Lower leg skin (tissue), 3 donors: ENCODE measurements at regions not wholly inside any gene's neighbourhood (a gene's known extent, or its start where the extent isn't known, plus 50 kb on each side); places are given as distances from the start of the nearest gene placed in this dataset.

Experiments
- CTCF ChIP-seq, 3 donors: fragments of 450-650 bp; IDR thresholded peaks; one replicate each; pipeline ENCODE4 v1.5.1; 2016; ENCODE audit warnings: antibody characterized with exemption in 3 of 3, mild to moderate bottlenecking in 3 of 3, moderate library complexity in 2 of 3
- POLR2A ChIP-seq, 2 donors: fragments of 450-650 bp; IDR thresholded peaks; one replicate each; pipeline ENCODE4 v1.6.1; 2016 to 2017; ENCODE audit warnings: antibody characterized with exemption in 2 of 2, mild to moderate bottlenecking in 1 of 2, moderate library complexity in 1 of 2

DNA sequence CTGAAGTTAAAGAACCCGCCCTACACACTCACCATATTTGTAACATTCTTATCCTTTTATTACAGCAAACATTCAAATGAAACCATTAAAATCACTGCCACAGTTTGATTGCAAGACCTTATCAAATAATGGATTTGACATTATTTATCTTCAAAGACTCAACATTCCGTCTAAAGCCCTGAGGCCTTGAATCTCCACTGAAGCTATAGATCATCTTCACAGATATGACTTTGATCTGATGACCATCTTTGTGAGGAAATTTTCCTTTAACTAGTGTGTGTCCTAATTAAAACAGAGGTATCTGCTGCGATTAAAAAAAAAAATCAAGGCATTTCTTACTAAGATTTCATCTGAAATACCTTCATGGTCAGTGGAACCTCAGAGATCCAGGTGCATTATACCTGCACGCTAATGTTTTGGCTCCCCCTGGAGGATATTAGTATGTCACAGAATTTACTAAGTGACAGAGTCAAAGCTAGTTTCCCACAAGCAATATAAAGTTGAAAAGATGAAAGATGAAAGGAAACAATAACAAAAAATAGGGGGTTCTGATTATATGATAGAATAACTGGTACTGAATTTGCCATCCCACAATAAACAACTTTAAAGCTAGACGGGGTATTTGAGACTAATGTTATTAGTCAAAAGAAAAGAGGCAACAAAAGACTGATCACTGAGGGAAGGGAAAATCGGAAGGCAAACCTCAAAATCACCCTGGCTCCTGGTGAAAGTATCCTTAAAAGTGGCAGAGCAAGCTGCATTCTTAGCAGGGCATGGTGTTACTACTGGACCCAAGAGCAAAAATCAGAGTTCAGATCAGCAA is 923.4 kb downstream of the NCAM2 start:
- TF ChIP-seq CTCF (IDR thresholded peaks at IDR 0.05) (no peak), POLR2A (IDR thresholded peaks at IDR 0.05) (no peak)
